ENCODE measurements at regions not wholly inside any gene's neighbourhood (a gene's known extent, or its start where the extent isn't known, plus 50 kb on each side); places are given as distances from the start of the nearest gene placed in this dataset.

- H3K9ac ChIP-seq (ENCODE audit: control insufficient read depth, extremely low read depth, insufficient read depth, low read length): no peak overlapping the region
- TF ChIP-seq CTCF (optimal IDR thresholded peaks at IDR 0.05 in 1 of 3, IDR thresholded peaks at IDR 0.05 in 1 of 3, conservative IDR thresholded peaks at IDR 0.05 in 1 of 3; ENCODE audit: extremely low read depth in 1 of 3, insufficient read depth in 2 of 3, low read length in 3 of 3) (no peak), EZH2 (IDR thresholded peaks at IDR 0.05; ENCODE audit: low read length) (no peak)
- no peaks in the 10 kb centered on the region for H3K36me3 ChIP-seq (ENCODE audit: control insufficient read depth in 2 of 2, extremely low read depth in 1 of 2, insufficient read depth in 2 of 2, low read length in 2 of 2)
- H3K9me3 ChIP-seq (ENCODE audit: control insufficient read depth, low read depth, low read length): no peaks in the 10 kb centered on the region
- no peak overlapping the region for H3K4me3 ChIP-seq (ENCODE audit: control insufficient read depth in 2 of 3, extremely low read depth in 1 of 3, insufficient read depth in 2 of 3, low read depth in 1 of 3, low read length in 3 of 3)
- DNase-seq (ENCODE audit: low read depth, low spot score) (no peak), FAIRE-seq (no peak)
- H3K79me2 ChIP-seq (ENCODE audit: control insufficient read depth, insufficient read depth, low read length): no peaks in the 10 kb centered on the region
- no peaks in the 10 kb centered on the region for H3K9me1 ChIP-seq (ENCODE audit: control insufficient read depth, extremely low read depth, insufficient read depth, low read length)
- no peaks in the 10 kb centered on the region for H3K4me1 ChIP-seq (ENCODE audit: control insufficient read depth, extremely low read depth, insufficient read depth, low read length)
- dilution Hi-C loops (cut with MboI; ENCODE audit: extremely low pct_ligation_motif_present, low sequenced_read_pairs): no loop called here
- no peaks in the 10 kb centered on the region for H4K20me1 ChIP-seq (ENCODE audit: control insufficient read depth, extremely low read depth, insufficient read depth, low read length)
- no peaks in the 10 kb centered on the region for H3K27me3 ChIP-seq (ENCODE audit: control insufficient read depth, extremely low read depth, insufficient read depth, low read length)
- H2AFZ ChIP-seq (ENCODE audit: control insufficient read depth, low read length): no peak overlapping the region
- H3K4me2 ChIP-seq (ENCODE audit: control insufficient read depth, extremely low read depth, insufficient read depth, low read depth, low read length): no peak overlapping the region
- no peak overlapping the region for H3K27ac ChIP-seq (ENCODE audit: control insufficient read depth, insufficient read depth, low read length)
These were observed 423.8 kb upstream of the PSMD7 start for GRCh38 chr16:73872856-73873255.

DNA sequence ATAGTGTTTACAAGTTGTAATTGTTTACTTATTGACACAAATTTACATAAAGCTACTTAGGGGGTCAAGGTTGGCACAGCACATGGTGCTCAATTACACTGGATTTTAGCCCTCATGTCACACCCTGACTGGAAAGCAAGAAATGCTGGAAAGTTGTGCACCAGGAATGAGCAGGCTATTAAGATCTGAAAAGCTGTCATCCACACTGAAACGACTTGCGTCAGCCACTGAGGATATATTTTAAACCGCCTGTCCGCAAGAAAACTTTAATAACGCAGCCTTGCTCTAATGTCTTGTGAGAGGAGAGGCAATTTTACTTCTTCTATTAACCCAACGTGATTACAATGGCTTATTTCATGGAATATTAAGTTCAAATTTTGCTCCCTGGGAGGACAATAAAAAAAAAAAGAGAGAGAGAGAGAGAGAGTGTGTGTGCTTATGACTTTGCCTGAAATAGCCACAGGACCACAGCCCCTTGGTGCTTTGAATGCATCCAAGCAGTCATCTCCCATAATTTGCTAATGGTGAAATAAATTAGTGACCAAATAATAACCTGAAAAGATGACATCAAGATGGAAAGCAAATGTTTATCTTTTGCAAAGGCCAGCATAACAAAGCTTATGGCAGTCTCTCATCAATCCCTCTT, 425.4 kb upstream of the PSMD7 start:
- no peak overlapping the region for H2AFZ ChIP-seq (ENCODE audit: control insufficient read depth, low read length)
- no peaks in the 10 kb centered on the region for H4K20me1 ChIP-seq (ENCODE audit: control insufficient read depth, extremely low read depth, insufficient read depth, low read length)
- H3K9ac ChIP-seq (ENCODE audit: control insufficient read depth, extremely low read depth, insufficient read depth, low read length): no peak overlapping the region
- DNase-seq (ENCODE audit: low read depth, low spot score): no peak
- no peak for FAIRE-seq
- H3K4me2 ChIP-seq (ENCODE audit: control insufficient read depth, extremely low read depth, insufficient read depth, low read depth, low read length): no peak overlapping the region
- no peaks in the 10 kb centered on the region for H3K9me1 ChIP-seq (ENCODE audit: control insufficient read depth, extremely low read depth, insufficient read depth, low read length)
- H3K27ac ChIP-seq (ENCODE audit: control insufficient read depth, insufficient read depth, low read length): no peak overlapping the region
- no peaks in the 10 kb centered on the region for H3K9me3 ChIP-seq (ENCODE audit: control insufficient read depth, low read depth, low read length)
- no peak for TF ChIP-seq CTCF (optimal IDR thresholded peaks at IDR 0.05 in 1 of 3, IDR thresholded peaks at IDR 0.05 in 1 of 3, conservative IDR thresholded peaks at IDR 0.05 in 1 of 3; ENCODE audit: extremely low read depth in 1 of 3, insufficient read depth in 2 of 3, low read length in 3 of 3)
- TF ChIP-seq EZH2 (IDR thresholded peaks at IDR 0.05; ENCODE audit: low read length): no peak
- no peak overlapping the region for H3K4me3 ChIP-seq (ENCODE audit: control insufficient read depth in 2 of 3, extremely low read depth in 1 of 3, insufficient read depth in 2 of 3, low read depth in 1 of 3, low read length in 3 of 3)
- H3K36me3 ChIP-seq (ENCODE audit: control insufficient read depth in 2 of 2, extremely low read depth in 1 of 2, insufficient read depth in 2 of 2, low read length in 2 of 2): no peaks in the 10 kb centered on the region
- H3K4me1 ChIP-seq (ENCODE audit: control insufficient read depth, extremely low read depth, insufficient read depth, low read length): no peaks in the 10 kb centered on the region
- no peaks in the 10 kb centered on the region for H3K79me2 ChIP-seq (ENCODE audit: control insufficient read depth, insufficient read depth, low read length)
- dilution Hi-C loops (cut with MboI; ENCODE audit: extremely low pct_ligation_motif_present, low sequenced_read_pairs): no loop called here
- H3K27me3 ChIP-seq (ENCODE audit: control insufficient read depth, extremely low read depth, insufficient read depth, low read length): no peaks in the 10 kb centered on the region

Measured in keratinocyte (primary cell).